Stimulated activated CD8-positive, alpha-beta memory T cell treated with anti-CD3 and anti-CD28 coated beads, Interleukin-4, amount 100 ng/mL, for 1 hour (primary cell): ENCODE measurements at regions not wholly inside any gene's neighbourhood (a gene's known extent, or its start where the extent isn't known, plus 50 kb on each side); places are given as distances from the start of the nearest gene placed in this dataset.
"Not testable (repeated sequence)": the region's sequence is repeated elsewhere in the genome, so short reads cannot be mapped to it uniquely, and the experiment has no call there.

Source experiments
- DNase-seq, 2 donors: peaks; one replicate each; pipeline ENCODE4 v3.0.0-alpha.2; 2020; ENCODE audit warnings: low read depth in 2 of 2, low spot score in 1 of 2

- no peak for DNase-seq
Observed at GRCh38 chr6:56839533-56840183, 115.2 kb upstream of the BEND6 start.

GRCh38 chr6:56838965-56839364 is 115.9 kb upstream of the BEND6 start:
- DNase-seq, result no peak

- no peak for DNase-seq
Observed at GRCh38 chr6:56838016-56838555, 116.8 kb upstream of the BEND6 start.

GRCh38 chr6:56837322-56837894 is 117.5 kb upstream of the BEND6 start:
- DNase-seq, result no peak

GRCh38 chr6:56835612-56836011 is 119.3 kb upstream of the BEND6 start:
- DNase-seq, result no peak

GRCh38 chr6:56833873-56834272 is 121.0 kb upstream of the BEND6 start:
- DNase-seq, result no peak

- DNase-seq, result no peak
Observed at GRCh38 chr6:56833127-56833791, 121.6 kb upstream of the BEND6 start.

- DNase-seq, result no peak
Observed at GRCh38 chr6:56832225-56832624, 122.7 kb upstream of the BEND6 start.

GRCh38 chr6:56831334-56831733 is 123.6 kb upstream of the BEND6 start:
- DNase-seq, result no peak

GRCh38 chr6:56827908-56828649 is 126.8 kb upstream of the BEND6 start:
- no peak for DNase-seq

GRCh38 chr6:56824431-56824830 is 130.5 kb upstream of the BEND6 start:
- DNase-seq, result not testable (repeated sequence)

GRCh38 chr6:56821005-56821432 is 133.9 kb upstream of the BEND6 start:
- no peak for DNase-seq

- DNase-seq, result no peak
Observed at GRCh38 chr6:56820060-56820459, 134.8 kb upstream of the BEND6 start.

GRCh38 chr6:56819604-56820003 is 135.3 kb upstream of the BEND6 start:
- no peak for DNase-seq

- DNase-seq, result no peak
Observed at GRCh38 chr6:56816370-56816769, 138.5 kb upstream of the BEND6 start.

GRCh38 chr6:56815436-56815835 is 139.5 kb upstream of the BEND6 start:
- DNase-seq, result no peak

GRCh38 chr6:56814802-56815201 is 140.1 kb upstream of the BEND6 start:
- no peak for DNase-seq

GRCh38 chr6:56814308-56814707 is 140.6 kb upstream of the BEND6 start:
- DNase-seq, result no peak

GRCh38 chr6:56812851-56813250 is 142.1 kb upstream of the BEND6 start:
- not testable (repeated sequence) for DNase-seq

GRCh38 chr6:56808871-56809359 is 146.0 kb upstream of the BEND6 start:
- DNase-seq, result no peak

- no peak for DNase-seq
Observed at GRCh38 chr6:56807989-56808337, 146.9 kb upstream of the BEND6 start.
